ENCODE measurements at regions not wholly inside any gene's neighbourhood (a gene's known extent, or its start where the extent isn't known, plus 50 kb on each side); places are given as distances from the start of the nearest gene placed in this dataset.

- H3K4me3 ChIP-seq (ENCODE audit: low read length): no peak overlapping the region
- no peak for DNase-seq (ENCODE audit: low read depth, low spot score)
These were observed 290.2 kb downstream of the HLX start for GRCh38 chr1:221169447-221169889.

GRCh38 chr1:221170171-221170570, 290.9 kb downstream of the HLX start:
- H3K4me3 ChIP-seq (ENCODE audit: low read length): no peak overlapping the region

GRCh38 chr1:221171768-221172167, 292.5 kb downstream of the HLX start:
- no peak overlapping the region for H3K4me3 ChIP-seq (ENCODE audit: low read length)
- DNase-seq (ENCODE audit: low read depth, low spot score): no peak

More at GRCh38 chr1:221170171-221170570, 290.9 kb downstream of the HLX start:
- no peak for DNase-seq (ENCODE audit: low read depth, low spot score)

- no peak overlapping the region for H3K4me3 ChIP-seq (ENCODE audit: low read length)
- no peak for DNase-seq (ENCODE audit: low read depth, low spot score)
These were observed 293.6 kb downstream of the HLX start for GRCh38 chr1:221172841-221173240.

GRCh38 chr1:221174330-221174993, 295.2 kb downstream of the HLX start:
- DNase-seq (ENCODE audit: low read depth, low spot score): no peak

GRCh38 chr1:221175249-221175648, 296.0 kb downstream of the HLX start:
- no peak overlapping the region for H3K4me3 ChIP-seq (ENCODE audit: low read length)
- DNase-seq (ENCODE audit: low read depth, low spot score): no peak

More at GRCh38 chr1:221174330-221174993, 295.2 kb downstream of the HLX start:
- no peak overlapping the region for H3K4me3 ChIP-seq (ENCODE audit: low read length)

GRCh38 chr1:221180704-221181368, 301.6 kb downstream of the HLX start:
- no peak for DNase-seq (ENCODE audit: low read depth, low spot score)
- no peak overlapping the region for H3K4me3 ChIP-seq (ENCODE audit: low read length)

GRCh38 chr1:221182791-221183533, 303.7 kb downstream of the HLX start:
- H3K4me3 ChIP-seq (ENCODE audit: low read length): no peak overlapping the region
- DNase-seq (ENCODE audit: low read depth, low spot score): no peak

- no peak for DNase-seq (ENCODE audit: low read depth, low spot score)
- H3K4me3 ChIP-seq (ENCODE audit: low read length): no peak overlapping the region
These were observed 305.0 kb downstream of the HLX start for GRCh38 chr1:221184131-221184794.

- no peak overlapping the region for H3K4me3 ChIP-seq (ENCODE audit: low read length)
These were observed 307.9 kb downstream of the HLX start for GRCh38 chr1:221187174-221187573.

GRCh38 chr1:221188458-221188857, 309.2 kb downstream of the HLX start:
- no peak overlapping the region for H3K4me3 ChIP-seq (ENCODE audit: low read length)
- DNase-seq (ENCODE audit: low read depth, low spot score): no peak

More at GRCh38 chr1:221187174-221187573, 307.9 kb downstream of the HLX start:
- no peak for DNase-seq (ENCODE audit: low read depth, low spot score)

GRCh38 chr1:221190249-221190648, 311.0 kb downstream of the HLX start:
- DNase-seq (ENCODE audit: low read depth, low spot score): no peak
- H3K4me3 ChIP-seq (ENCODE audit: low read length): no peak overlapping the region

GRCh38 chr1:221192055-221192454, 312.8 kb downstream of the HLX start:
- H3K4me3 ChIP-seq (ENCODE audit: low read length): no peak overlapping the region
- no peak for DNase-seq (ENCODE audit: low read depth, low spot score)

GRCh38 chr1:221200464-221200863, 321.2 kb downstream of the HLX start:
- no peak overlapping the region for H3K4me3 ChIP-seq (ENCODE audit: low read length)
- no peak for DNase-seq (ENCODE audit: low read depth, low spot score)

GRCh38 chr1:221201773-221202172, 322.5 kb downstream of the HLX start:
- no peak overlapping the region for H3K4me3 ChIP-seq (ENCODE audit: low read length)
- no peak for DNase-seq (ENCODE audit: low read depth, low spot score)

- peak; percentile 30 for DNase-seq (ENCODE audit: low read depth, low spot score)
- no peak overlapping the region for H3K4me3 ChIP-seq (ENCODE audit: low read length)
These were observed 324.2 kb downstream of the HLX start for GRCh38 chr1:221203224-221204054.

GRCh38 chr1:221204055-221204833, 325.0 kb downstream of the HLX start:
- DNase-seq (ENCODE audit: low read depth, low spot score): no peak

GRCh38 chr1:221206076-221206475, 326.8 kb downstream of the HLX start:
- no peak overlapping the region for H3K4me3 ChIP-seq (ENCODE audit: low read length)
- no peak for DNase-seq (ENCODE audit: low read depth, low spot score)

More at GRCh38 chr1:221204055-221204833, 325.0 kb downstream of the HLX start:
- no peak overlapping the region for H3K4me3 ChIP-seq (ENCODE audit: low read length)
